HepG2 (cell line): ENCODE measurements at regions not wholly inside any gene's neighbourhood (a gene's known extent, or its start where the extent isn't known, plus 50 kb on each side); places are given as distances from the start of the nearest gene placed in this dataset.
A peak's percentile ranks its signal among the peaks of the same experiment; 100 is the strongest.
"Not testable (repeated sequence)": the region's sequence is repeated elsewhere in the genome, so short reads cannot be mapped to it uniquely, and the experiment has no call there.

Experiments used
- ATAC-seq: fragments of 200-7000 bp; cut with Tn5 transposase; 3 replicates; pipeline ENCODE4 v1.9.1; 2020; ENCODE audit warnings: mild to moderate bottlenecking, moderate library complexity
- BruUV-seq: library from RNA; stranded (reverse); fragments of 400-500 nt; replicated peaks from 2 replicates; lab custom pipeline; 2021; lab: Mats Ljungman, UMichigan
- CTCF ChIA-PET: fragments of 300-600 bp; formaldehyde crosslinking; extraction: SDS; loops from one replicate; lab custom pipeline; 2021; ENCODE audit warnings: low total read pairs, inconsistent platforms, low intra/inter-chr PET ratio; lab: Yijun Ruan, JAX
- POLR2A ChIA-PET: fragments of 350-600 bp; sonication (Branson Sonifier 250); formaldehyde crosslinking; loops from one replicate; lab custom pipeline; 2020; ENCODE audit warnings: antibody characterized with exemption, inconsistent platforms; lab: Yijun Ruan, JAX
- DNase-seq: peaks from one replicate; pipeline ENCODE4 v3.0.0-alpha.2; 2015; ENCODE audit warnings: low spot score
- FAIRE-seq: peaks from 3 replicates; lab custom pipeline; 2011; peaks lifted over from hg19 to GRCh38; lab: Jason Lieb, UNC
- H2AFZ ChIP-seq: one replicate; pipeline ENCODE4 v1.6.1; 2011; ENCODE audit warnings: low read length, inconsistent platforms
- H3K27ac ChIP-seq: fragments of 300-600 bp; 3 replicates; pipeline ENCODE4 v1.8.0; 2011; ENCODE audit warnings: mixed run types, mild to moderate bottlenecking, mixed read lengths, low read length, inconsistent platforms; ENCODE audit not compliant: insufficient read depth; ENCODE audit errors: extremely low read length
- H3K27me3 ChIP-seq, 2 experiments: fragments of 200-600 bp in 1 of 2; 2 replicates in 1 of 2; 3 replicates in 1 of 2; pipeline versions ENCODE4 v1.6.0 to v1.8.0; 2011; ENCODE audit warnings: low read length in 2 of 2, mild to moderate bottlenecking in 2 of 2, moderate library complexity in 2 of 2, inconsistent platforms in 1 of 2; ENCODE audit not compliant: insufficient read depth in 2 of 2, control insufficient read depth in 1 of 2
- H3K36me3 ChIP-seq, 2 experiments: fragments of 200-600 bp in 1 of 2; replicated peaks in 1 of 2; 2 replicates in 1 of 2; 3 replicates in 1 of 2; pipeline versions ENCODE4 v1.5.1 to v1.8.0; 2011; ENCODE audit warnings: low read length in 2 of 2, inconsistent platforms in 1 of 2; ENCODE audit not compliant: insufficient read depth in 2 of 2, control insufficient read depth in 1 of 2
- H3K4me1 ChIP-seq: 2 replicates; pipeline ENCODE4 v1.5.1; 2012; ENCODE audit warnings: low read length, inconsistent platforms; ENCODE audit not compliant: insufficient read depth
- H3K4me2 ChIP-seq: 2 replicates; pipeline ENCODE4 v1.6.0; 2011; ENCODE audit warnings: low read depth, low read length, inconsistent platforms
- H3K4me3 ChIP-seq, 3 experiments: fragments of 200-600 bp in 1 of 3; sonication (generic), shearing (Covaris generic) in 1 of 3; replicated peaks in 1 of 3; 2 replicates each; pipeline ENCODE4 v1.5.1; 2011 to 2016; ENCODE audit warnings: low read length in 3 of 3, inconsistent platforms in 2 of 3, low read depth in 2 of 3, mild to moderate bottlenecking in 2 of 3, control low read depth in 1 of 3, mixed read lengths in 1 of 3; ENCODE audit not compliant: insufficient read depth in 1 of 3
- H3K79me2 ChIP-seq: one replicate; pipeline ENCODE4 v1.6.1; 2011; ENCODE audit warnings: low read length, inconsistent platforms; ENCODE audit not compliant: insufficient read depth
- H3K9ac ChIP-seq: 2 replicates; pipeline ENCODE4 v1.6.0; 2011; ENCODE audit warnings: mild to moderate bottlenecking, low read depth, low read length, inconsistent platforms; ENCODE audit not compliant: insufficient read depth
- H3K9me3 ChIP-seq: 2 replicates; pipeline ENCODE4 v1.5.1; 2012; ENCODE audit warnings: mild to moderate bottlenecking, low read length
- H4K20me1 ChIP-seq: 2 replicates; pipeline ENCODE4 v1.6.0; 2011; ENCODE audit warnings: inconsistent platforms, mild to moderate bottlenecking, low read length, moderate library complexity; ENCODE audit not compliant: insufficient read depth
- ATF7 ChIP-seq, 2 experiments: fragments of 450-650 bp in 1 of 2; sonication (generic) in 1 of 2; formaldehyde crosslinking in 1 of 2; IDR thresholded peaks; 2 replicates each; pipeline versions ENCODE4 v1.4.0 to v1.6.1; 2016 to 2020; ENCODE audit warnings: antibody characterized with exemption in 1 of 2, mild to moderate bottlenecking in 1 of 2, missing genetic modification reagents in 1 of 2
- ZBTB7B ChIP-seq: sonication (generic); formaldehyde crosslinking; IDR thresholded peaks from 2 replicates; pipeline ENCODE4 v1.4.0; 2020; ENCODE audit warnings: missing genetic modification reagents
- ZNF468 ChIP-seq: sonication (generic); formaldehyde crosslinking; IDR thresholded peaks from 2 replicates; pipeline ENCODE4 v1.8.0; 2022; ENCODE audit warnings: mild to moderate bottlenecking, moderate library complexity, missing genetic modification reagents
- WGBS: methylation state at CpG from one replicate; pipeline ENCODE4 v1.1.6; 2017; ENCODE audit warnings: low lambda C conversion rate; 5-methylcytosine and 5-hydroxymethylcytosine counted together
- in situ Hi-C: cut with HindIII; loops from 2 replicates; pipeline ENCODE4 v1.10.0; 2017; ENCODE audit warnings: low pct_unique_long_range_greater_than_20kb; ENCODE audit not compliant: extremely low pct_ligation_motif_present
- intact Hi-C: fragments of 100-400 bp; cut with micrococcal nuclease; formaldehyde crosslinking; loops from one replicate; pipeline ENCODE4 v1.10.0; 2022; ENCODE audit not compliant: unreplicated experiment

DNA sequence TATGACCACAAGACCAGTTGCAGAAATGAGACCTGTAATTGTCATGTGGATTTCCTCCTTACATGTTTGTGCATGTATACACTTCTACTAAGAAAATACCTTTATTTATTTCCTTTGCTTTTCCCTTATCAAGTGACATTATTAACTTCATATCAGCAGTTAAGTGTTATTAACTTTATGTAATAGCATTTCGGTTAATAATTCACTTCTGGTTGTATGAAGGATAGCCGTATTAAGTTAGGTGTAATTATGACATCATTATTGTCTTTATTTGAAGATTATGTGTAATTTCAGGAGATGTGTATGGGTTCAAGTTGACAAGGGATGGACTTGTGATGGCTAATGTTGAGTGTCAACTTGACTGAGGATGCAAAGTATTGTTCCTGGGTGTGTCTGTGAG lies 881.2 kb upstream of the ATXN8OS start:
- intact Hi-C loops = no loop called here

DNA sequence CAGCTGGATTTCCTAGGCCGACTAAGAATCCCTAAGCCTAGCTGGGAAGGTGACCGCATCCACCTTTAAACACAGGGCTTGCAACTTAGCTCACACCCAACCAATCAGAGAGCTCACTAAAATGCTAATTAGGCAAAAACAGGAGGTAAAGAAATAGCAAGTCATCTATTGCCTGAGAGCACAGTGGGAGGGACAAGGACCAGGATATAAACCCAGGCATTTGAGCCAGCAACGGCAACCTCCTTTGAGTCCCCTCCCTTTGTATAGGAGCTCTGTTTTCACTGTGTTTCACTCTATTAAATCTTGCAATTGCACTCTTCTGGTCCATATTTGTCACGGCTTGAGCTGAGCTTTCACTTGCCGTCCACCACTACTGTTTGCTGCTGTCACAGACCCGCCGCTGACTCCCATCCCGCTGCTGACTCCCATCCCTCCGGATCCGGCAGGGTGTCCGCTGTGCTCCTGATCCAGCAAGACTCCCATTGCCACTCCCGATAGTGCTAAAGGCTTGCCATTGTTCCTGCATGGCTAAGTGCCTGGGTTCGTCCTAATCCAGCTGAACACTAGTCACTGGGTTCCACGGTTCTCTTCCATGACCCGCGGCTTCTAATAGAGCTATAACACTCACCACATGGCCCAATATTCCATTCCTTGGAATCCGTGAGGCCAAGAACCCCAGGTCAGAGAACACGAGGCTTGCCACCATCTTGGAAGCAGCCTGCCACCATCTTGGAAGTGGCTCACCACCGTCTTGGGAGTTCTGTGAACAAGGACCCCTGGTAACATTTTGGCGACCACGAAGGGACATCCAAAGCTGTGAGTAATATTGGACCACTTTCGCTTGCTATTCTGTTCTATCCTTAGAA lies 885.8 kb upstream of the ATXN8OS start:
- H3K4me3 ChIP-seq, ATAC-seq, H3K4me1 ChIP-seq, H3K4me2 ChIP-seq, H2AFZ ChIP-seq, H3K27ac ChIP-seq, H3K9me3 ChIP-seq, in situ Hi-C loops, H3K79me2 ChIP-seq, DNase-seq, H3K36me3 ChIP-seq, H3K9ac ChIP-seq, H3K27me3 ChIP-seq, H4K20me1 ChIP-seq, CTCF ChIA-PET, intact Hi-C loops, FAIRE-seq, POLR2A ChIA-PET, BruUV-seq: not testable (repeated sequence)
- 55% methylated on average over 21 of the region's 22 CpGs for WGBS

More for the DNA sequence above, 881.2 kb upstream of the ATXN8OS start:
- ChIA-PET POLR2A (no interaction called here), CTCF (no interaction called here)
- Histone ChIP-seq H3K9me3 (no peaks in the 10 kb centered on the region), H3K36me3 (no peaks in the 10 kb centered on the region), H3K9ac (no peak overlapping the region), H3K27ac (no peak overlapping the region), H4K20me1 (no peaks in the 10 kb centered on the region), H3K27me3 (no peaks in the 10 kb centered on the region), H3K4me3 (no peak overlapping the region), H3K4me1 (no peaks in the 10 kb centered on the region), H3K79me2 (no peaks in the 10 kb centered on the region), H3K4me2 (no peak overlapping the region), H2AFZ (no peak overlapping the region)
- FAIRE-seq (no peak), DNase-seq (no peak), ATAC-seq (no peak)
- in situ Hi-C loops = no loop called here
- BruUV-seq = no TSS peak
- 60% methylated on average over 2 of the region's 2 CpGs for WGBS
- TF ChIP-seq ATF7 (IDR thresholded peaks at IDR 0.05) (peak; percentile 92), ATF7 (CRISPR knock-in tag; IDR thresholded peaks at IDR 0.05) (no peak), ZNF468 (no peak), ZBTB7B (CRISPR knock-in tag) (no peak)
